K562 (cell line): ENCODE measurements at regions not wholly inside any gene's neighbourhood (a gene's known extent, or its start where the extent isn't known, plus 50 kb on each side); places are given as distances from the start of the nearest gene placed in this dataset.

Experiments used
- ATAC-seq: fragments of 200-7000 bp; cut with Tn5 transposase; 3 replicates; pipeline ENCODE4 v1.9.1; 2020; ENCODE audit warnings: moderate library complexity
- BruUV-seq: library from RNA; stranded (reverse); fragments of 400-500 nt; replicated peaks from 2 replicates; lab custom pipeline; 2021; lab: Mats Ljungman, UMichigan
- CTCF ChIA-PET: fragments of 300-600 bp; formaldehyde crosslinking; extraction: SDS; loops from one replicate; lab custom pipeline; 2021; ENCODE audit warnings: low intra/inter-chr PET ratio; lab: Yijun Ruan, JAX
- POLR2A ChIA-PET: fragments of 300-600, 350-650 bp; sonication (Branson Sonifier 250); formaldehyde crosslinking; extraction: SDS; loops from one replicate; lab custom pipeline; 2021; ENCODE audit warnings: antibody characterized with exemption, inconsistent platforms; lab: Yijun Ruan, JAX
- DNase-seq, 4 experiments: peaks; one replicate each; pipeline versions ENCODE4 v3.0.0 to v3.0.0-alpha.2; 2011 to 2018; ENCODE audit warnings: low spot score in 3 of 4, mixed read lengths in 3 of 4; ENCODE audit errors: extremely low read depth in 1 of 4
- FAIRE-seq: peaks from 2 replicates; lab custom pipeline; 2011; peaks lifted over from hg19 to GRCh38; lab: Jason Lieb, UNC
- H2AFZ ChIP-seq: 2 replicates; pipeline ENCODE4 v1.6.0; 2011; ENCODE audit warnings: low read depth, low read length, control low read depth, inconsistent platforms
- H3K27ac ChIP-seq: fragments of 200-600 bp; 3 replicates; pipeline ENCODE4 v1.8.0; 2011; ENCODE audit warnings: low read depth, mild to moderate bottlenecking, control low read depth, inconsistent platforms, low read length, moderate library complexity, mixed read lengths; ENCODE audit errors: extremely low read depth
- H3K27me3 ChIP-seq, 2 experiments: fragments of 300-600 bp in 1 of 2; 2 replicates in 1 of 2; 3 replicates in 1 of 2; pipeline versions ENCODE4 v1.6.0 to v1.8.0; 2011; ENCODE audit warnings: inconsistent platforms in 2 of 2, low read length in 2 of 2, mild to moderate bottlenecking in 1 of 2, mixed read lengths in 1 of 2, moderate library complexity in 1 of 2; ENCODE audit not compliant: control insufficient read depth in 2 of 2, insufficient read depth in 2 of 2
- H3K36me3 ChIP-seq: fragments of 300-600 bp; 3 replicates; pipeline ENCODE4 v1.8.0; 2011; ENCODE audit warnings: mild to moderate bottlenecking, low read length, inconsistent platforms; ENCODE audit not compliant: control insufficient read depth, insufficient read depth
- H3K4me1 ChIP-seq, 2 experiments: fragments of 200-600 bp in 1 of 2; replicated peaks in 1 of 2; 2 replicates in 1 of 2; 3 replicates in 1 of 2; pipeline versions ENCODE4 v1.5.1 to v1.8.0; 2011; ENCODE audit warnings: inconsistent platforms in 2 of 2, low read length in 2 of 2, mild to moderate bottlenecking in 1 of 2, mixed read lengths in 1 of 2, moderate library complexity in 1 of 2; ENCODE audit not compliant: control insufficient read depth in 2 of 2, insufficient read depth in 2 of 2
- H3K4me2 ChIP-seq: 2 replicates; pipeline ENCODE4 v1.6.1; 2011; ENCODE audit warnings: low read length, control low read depth, inconsistent platforms, mixed read lengths; ENCODE audit not compliant: insufficient read depth
- H3K4me3 ChIP-seq: fragments of 200-600 bp; sonication (generic), shearing (Covaris generic); 2 replicates; pipeline ENCODE4 v1.5.1; 2016; ENCODE audit warnings: control low read depth, inconsistent platforms
- H3K79me2 ChIP-seq: fragments of 200-600 bp; 3 replicates; pipeline ENCODE4 v1.8.0; 2011; ENCODE audit warnings: low read length, inconsistent platforms; ENCODE audit not compliant: control insufficient read depth, insufficient read depth
- H3K9ac ChIP-seq, 2 experiments: 2 replicates each; pipeline versions ENCODE4 v1.6.0 to v1.6.1; 2011; ENCODE audit warnings: low read depth in 2 of 2, low read length in 2 of 2, control low read depth in 1 of 2, inconsistent platforms in 1 of 2, mild to moderate bottlenecking in 1 of 2, mixed read lengths in 1 of 2; ENCODE audit not compliant: insufficient read depth in 1 of 2
- H3K9me1 ChIP-seq: one replicate; pipeline ENCODE4 v1.6.0; 2011; ENCODE audit warnings: inconsistent platforms, mild to moderate bottlenecking, low read length, moderate library complexity; ENCODE audit not compliant: control insufficient read depth, insufficient read depth
- H3K9me3 ChIP-seq: replicated peaks from 2 replicates; pipeline ENCODE4 v1.5.1; 2011; ENCODE audit warnings: low read depth, low read length, inconsistent platforms; ENCODE audit not compliant: control insufficient read depth, insufficient read depth
- H4K20me1 ChIP-seq: replicated peaks from 2 replicates; pipeline ENCODE4 v1.6.1; 2011; ENCODE audit warnings: low read length, inconsistent platforms, mixed read lengths; ENCODE audit not compliant: control insufficient read depth, insufficient read depth
- CREB1 ChIP-seq, 2 experiments: sonication (generic) in 1 of 2; formaldehyde crosslinking in 1 of 2; IDR thresholded peaks; 2 replicates each; pipeline versions ENCODE4 v1.6.1 to v1.8.0; 2012 to 2022; ENCODE audit warnings: inconsistent platforms in 1 of 2, mild to moderate bottlenecking in 1 of 2, missing genetic modification reagents in 1 of 2, moderate library complexity in 1 of 2
- NFIC ChIP-seq: fragments of 450-650 bp; IDR thresholded peaks from 2 replicates; pipeline ENCODE4 v1.6.1; 2017; ENCODE audit warnings: mild to moderate bottlenecking, inconsistent platforms
- ZNF232 ChIP-seq: sonication (generic); formaldehyde crosslinking; IDR thresholded peaks from 2 replicates; pipeline ENCODE4 v1.8.0; 2022; ENCODE audit warnings: mild to moderate bottlenecking, missing genetic modification reagents
- WGBS: fragments of 100-300 bp; shearing (Covaris generic); methylation state at CpG from one replicate; pipeline ENCODE4 v1.1.6; 2016; ENCODE audit warnings: low coverage, mixed read lengths; ENCODE audit not compliant: insufficient coverage; ENCODE audit errors: missing lambda C conversion rate; 5-methylcytosine and 5-hydroxymethylcytosine counted together
- in situ Hi-C: fragments of 300-500 bp; cut with MboI; formaldehyde crosslinking; loops from 4 replicates; pipeline ENCODE4 v1.15.0; 2018; ENCODE audit warnings: inconsistent platforms, mixed read lengths
- intact Hi-C: fragments of 100-400 bp; cut with micrococcal nuclease; formaldehyde crosslinking; loops from 2 replicates; pipeline ENCODE4 v1.14.2; 2022
- TF ChIP-seq, protein P1 (sequence below): sonication (generic); formaldehyde crosslinking; IDR thresholded peaks from 2 replicates; pipeline ENCODE4 v1.8.1; 2023; ENCODE audit warnings: mild to moderate bottlenecking, missing genetic modification reagents

DNA sequence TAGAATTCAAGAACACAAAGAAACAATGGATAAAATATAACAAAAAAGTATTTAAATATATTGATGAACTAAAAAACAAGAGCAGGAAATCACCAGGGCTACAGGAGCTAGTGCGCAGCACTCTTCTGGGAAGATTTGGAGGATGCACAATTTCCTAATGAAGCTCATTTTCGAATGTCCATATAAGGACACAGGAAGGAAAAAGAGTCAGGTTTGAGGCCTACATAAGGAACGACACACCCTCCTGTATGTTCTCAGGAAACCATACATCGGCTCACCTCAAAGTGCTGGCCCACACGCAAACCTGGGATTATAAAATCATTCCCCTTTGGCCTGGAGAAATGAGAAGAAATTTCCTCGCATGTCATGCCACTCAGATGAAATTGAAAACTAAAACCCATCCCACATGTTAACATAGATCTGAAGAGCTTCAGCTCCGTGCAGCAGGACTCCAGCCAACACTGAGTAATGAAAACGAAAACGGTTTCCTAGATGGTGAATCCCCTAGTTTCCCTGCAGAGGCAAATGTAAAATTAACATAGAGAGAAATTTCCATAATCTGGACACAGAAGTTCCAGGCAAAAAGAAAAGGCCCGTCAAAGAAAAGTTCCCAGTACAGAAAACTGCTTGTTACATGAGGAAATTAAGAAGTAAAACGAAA is 825.8 kb downstream of the SOCS6 start:
- TF ChIP-seq ZNF232 (CRISPR knock-in tag), result no peak
- no peak for TF ChIP-seq NFIC
- TF ChIP-seq CREB1 (IDR thresholded peaks at IDR 0.05), result no peak
- TF ChIP-seq CREB1 (CRISPR knock-in tag; IDR thresholded peaks at IDR 0.05), result no peak
- TF ChIP-seq, protein P1, sequence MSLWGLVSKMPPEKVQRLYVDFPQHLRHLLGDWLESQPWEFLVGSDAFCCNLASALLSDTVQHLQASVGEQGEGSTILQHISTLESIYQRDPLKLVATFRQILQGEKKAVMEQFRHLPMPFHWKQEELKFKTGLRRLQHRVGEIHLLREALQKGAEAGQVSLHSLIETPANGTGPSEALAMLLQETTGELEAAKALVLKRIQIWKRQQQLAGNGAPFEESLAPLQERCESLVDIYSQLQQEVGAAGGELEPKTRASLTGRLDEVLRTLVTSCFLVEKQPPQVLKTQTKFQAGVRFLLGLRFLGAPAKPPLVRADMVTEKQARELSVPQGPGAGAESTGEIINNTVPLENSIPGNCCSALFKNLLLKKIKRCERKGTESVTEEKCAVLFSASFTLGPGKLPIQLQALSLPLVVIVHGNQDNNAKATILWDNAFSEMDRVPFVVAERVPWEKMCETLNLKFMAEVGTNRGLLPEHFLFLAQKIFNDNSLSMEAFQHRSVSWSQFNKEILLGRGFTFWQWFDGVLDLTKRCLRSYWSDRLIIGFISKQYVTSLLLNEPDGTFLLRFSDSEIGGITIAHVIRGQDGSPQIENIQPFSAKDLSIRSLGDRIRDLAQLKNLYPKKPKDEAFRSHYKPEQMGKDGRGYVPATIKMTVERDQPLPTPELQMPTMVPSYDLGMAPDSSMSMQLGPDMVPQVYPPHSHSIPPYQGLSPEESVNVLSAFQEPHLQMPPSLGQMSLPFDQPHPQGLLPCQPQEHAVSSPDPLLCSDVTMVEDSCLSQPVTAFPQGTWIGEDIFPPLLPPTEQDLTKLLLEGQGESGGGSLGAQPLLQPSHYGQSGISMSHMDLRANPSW (CRISPR knock-in tag), result no peak
- Histone ChIP-seq H3K79me2 (no peaks in the 10 kb centered on the region), H3K4me3 (no peak overlapping the region), H2AFZ (no peak overlapping the region), H3K9ac (no peak overlapping the region), H3K9me1 (no peaks in the 10 kb centered on the region), H3K4me1 (no peaks in the 10 kb centered on the region), H4K20me1 (no peaks in the 10 kb centered on the region), H3K4me2 (no peak overlapping the region), H3K36me3 (no peaks in the 10 kb centered on the region), H3K27me3 (no peaks in the 10 kb centered on the region), H3K27ac (no peak overlapping the region), H3K9me3 (no peaks in the 10 kb centered on the region)
- ATAC-seq, result no peak
- DNase-seq, result no peak
- CTCF ChIA-PET, result no interaction called here
- in situ Hi-C loops, result no loop called here
- WGBS, result 2% methylated on average over 10 of the region's 11 CpGs
- BruUV-seq, result no TSS peak
- intact Hi-C loops, result no loop called here
- no peak for FAIRE-seq
- POLR2A ChIA-PET, result no interaction called here
